ENCODE measurements at regions not wholly inside any gene's neighbourhood (a gene's known extent, or its start where the extent isn't known, plus 50 kb on each side); places are given as distances from the start of the nearest gene placed in this dataset.
A peak's percentile ranks its signal among the peaks of the same experiment; 100 is the strongest.
"Not testable (repeated sequence)": the region's sequence is repeated elsewhere in the genome, so short reads cannot be mapped to it uniquely, and the experiment has no call there.

DNA sequence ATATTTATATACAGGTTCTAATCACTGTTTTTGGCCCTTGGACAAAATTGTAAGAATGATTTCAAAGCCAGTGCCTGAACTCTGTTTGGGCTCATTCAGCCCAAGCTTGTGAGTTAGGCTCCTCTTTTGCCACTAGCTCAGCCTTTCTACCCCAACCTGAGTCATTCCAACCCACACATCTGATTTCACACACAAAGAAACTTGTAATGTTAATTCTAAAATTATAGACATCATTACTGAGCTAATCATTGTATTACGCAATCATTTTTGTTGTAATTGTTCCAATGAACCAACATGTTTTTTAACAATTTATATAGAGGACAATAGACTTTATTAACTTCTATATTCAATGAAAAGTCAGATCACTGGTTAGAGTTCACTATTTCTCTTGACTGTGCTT is 441.1 kb downstream of the ETNK1 start:
- DNase-seq (ENCODE audit: low spot score) = no peak

GRCh38 chr12:23083267-23083666 is 458.3 kb downstream of the ETNK1 start:
- DNase-seq (ENCODE audit: low spot score) = no peak

- DNase-seq (ENCODE audit: low spot score) = peak; percentile 51
These were observed 459.4 kb downstream of the ETNK1 start for GRCh38 chr12:23084236-23084995.

- DNase-seq (ENCODE audit: low spot score) = no peak
These were observed 463.6 kb downstream of the ETNK1 start for GRCh38 chr12:23088594-23088993.

- no peak for DNase-seq (ENCODE audit: low spot score)
These were observed 468.5 kb downstream of the ETNK1 start for GRCh38 chr12:23093488-23093887.

- DNase-seq (ENCODE audit: low spot score) = no peak
These were observed 471.4 kb downstream of the ETNK1 start for GRCh38 chr12:23096321-23096720.

GRCh38 chr12:23098110-23098509 is 473.1 kb downstream of the ETNK1 start:
- no peak for DNase-seq (ENCODE audit: low spot score)

DNA sequence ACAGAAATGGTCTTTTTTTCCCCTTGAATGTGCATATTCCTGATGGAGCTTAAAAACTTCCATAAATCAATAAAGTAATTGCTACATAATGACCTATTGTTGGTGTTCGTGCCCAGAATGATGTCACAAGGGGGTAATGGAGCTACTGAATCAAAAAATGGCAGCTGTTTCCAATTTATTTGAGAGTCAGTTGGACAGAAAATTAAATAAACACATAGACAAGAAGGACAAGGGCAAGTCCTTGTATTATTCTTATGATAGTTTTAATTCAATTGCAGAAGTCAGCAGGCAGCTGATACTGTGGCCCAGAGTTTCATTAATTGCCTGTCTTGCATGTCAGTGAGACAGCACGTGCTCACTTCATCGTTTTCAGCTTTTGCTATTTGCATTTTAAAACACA is 473.5 kb downstream of the ETNK1 start:
- peak; percentile 77 for DNase-seq (ENCODE audit: low spot score)

GRCh38 chr12:23099104-23099503 is 474.1 kb downstream of the ETNK1 start:
- DNase-seq (ENCODE audit: low spot score) = no peak

DNA sequence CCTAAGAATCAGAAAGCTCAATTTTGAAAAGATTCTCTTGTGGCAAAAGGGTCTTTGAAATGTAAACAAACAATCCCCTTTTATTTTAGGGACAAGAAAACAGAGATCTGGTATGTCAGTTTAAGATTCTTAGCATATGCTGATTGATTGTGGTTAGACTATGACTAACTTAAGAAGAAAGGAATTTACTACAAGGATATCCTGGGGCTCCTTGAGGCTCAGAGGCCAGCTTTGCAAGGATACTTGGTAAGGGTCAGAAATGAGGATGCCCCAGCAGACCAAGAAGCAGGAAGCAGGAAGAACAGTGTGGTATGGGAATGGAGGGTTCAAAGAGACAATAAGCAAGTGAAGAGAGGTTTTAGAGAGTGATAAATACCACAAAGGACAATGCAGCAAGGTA is 474.6 kb downstream of the ETNK1 start:
- DNase-seq (ENCODE audit: low spot score) = no peak

DNA sequence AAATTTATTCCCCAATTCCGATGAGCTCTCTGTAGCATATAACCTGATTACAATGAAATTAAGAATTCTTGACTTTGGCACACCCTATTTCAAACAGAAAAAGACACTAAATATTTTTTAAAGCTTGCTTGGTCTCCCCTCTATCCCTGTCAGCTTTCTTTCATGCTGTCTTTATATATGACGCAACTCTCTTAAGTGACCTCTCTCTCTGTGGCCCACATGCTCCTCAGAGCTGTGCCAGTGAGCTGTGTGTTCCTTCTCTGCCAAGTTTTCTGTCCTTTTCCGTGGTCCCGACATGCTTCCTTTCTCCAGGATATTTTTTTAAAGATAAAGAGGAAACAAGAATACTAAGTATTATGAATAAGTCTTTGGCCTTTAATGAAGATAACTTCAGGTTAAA is 484.0 kb downstream of the ETNK1 start:
- DNase-seq (ENCODE audit: low spot score) = no peak

DNA sequence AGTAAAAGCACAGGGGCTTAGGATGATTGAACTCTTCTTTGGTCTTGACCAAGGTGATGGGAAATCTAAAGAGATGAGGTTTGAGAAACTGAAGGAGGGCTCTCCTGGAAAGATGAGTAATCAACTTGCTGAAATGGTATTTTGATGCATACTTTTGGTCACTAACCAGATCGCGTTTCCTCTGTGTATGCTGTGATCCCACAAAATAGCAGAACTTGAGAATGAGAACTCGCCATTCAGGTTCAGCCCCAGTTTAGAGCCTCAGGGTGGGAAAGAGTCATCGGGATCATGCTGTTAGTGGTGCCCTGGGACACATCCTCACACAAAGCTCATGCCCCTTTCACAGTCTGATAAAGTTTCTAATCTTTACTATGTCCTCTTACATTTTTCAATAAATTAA is 488.8 kb downstream of the ETNK1 start:
- DNase-seq (ENCODE audit: low spot score) = no peak

- DNase-seq (ENCODE audit: low spot score) = no peak
These were observed 491.0 kb downstream of the ETNK1 start for GRCh38 chr12:23115984-23116383.

GRCh38 chr12:23126794-23127193 is 501.8 kb downstream of the ETNK1 start:
- no peak for DNase-seq (ENCODE audit: low spot score)

- DNase-seq (ENCODE audit: low spot score) = no peak
These were observed 502.7 kb downstream of the ETNK1 start for GRCh38 chr12:23127701-23128100.

DNA sequence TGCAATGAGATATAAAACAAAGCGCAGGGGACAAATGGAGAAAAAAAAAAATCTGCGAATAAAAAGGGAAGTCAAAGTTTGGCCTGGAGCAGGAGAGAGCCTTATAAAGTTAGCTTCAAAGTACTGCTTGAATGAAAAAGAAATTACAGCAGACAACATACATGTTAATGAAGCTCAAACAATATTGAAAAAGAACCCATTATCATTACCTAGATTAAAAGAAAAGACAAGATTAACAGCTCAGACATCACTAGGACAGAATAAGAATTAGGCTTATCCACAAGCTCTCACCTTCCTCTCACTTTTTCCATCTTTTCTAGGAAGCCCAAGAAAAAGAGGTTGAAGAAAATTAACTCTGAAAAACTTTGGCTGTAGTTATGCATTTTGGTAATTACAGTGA is 503.5 kb downstream of the ETNK1 start:
- DNase-seq (ENCODE audit: low spot score) = no peak

GRCh38 chr12:23132357-23132756 is 507.4 kb downstream of the ETNK1 start:
- DNase-seq (ENCODE audit: low spot score) = no peak

GRCh38 chr12:23133471-23133870 is 508.5 kb downstream of the ETNK1 start:
- no peak for DNase-seq (ENCODE audit: low spot score)

DNA sequence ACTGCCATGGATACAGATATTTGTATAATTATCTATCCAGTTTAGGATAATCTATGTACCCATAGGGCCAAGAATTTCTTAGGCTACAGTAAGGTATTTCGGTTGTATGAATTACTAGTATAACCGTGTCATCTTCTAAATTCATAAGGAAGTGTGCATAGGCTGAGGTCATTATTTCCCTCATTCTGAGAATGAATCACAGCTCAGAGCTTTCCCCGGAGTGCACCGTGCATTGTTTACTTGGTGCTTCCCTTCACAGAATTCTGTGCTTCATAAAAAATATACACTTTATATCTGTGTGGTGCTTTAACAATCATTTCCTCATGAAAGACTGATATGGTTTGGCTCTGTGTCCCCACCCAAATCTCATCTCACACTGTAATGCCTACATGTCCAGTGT is 514.1 kb downstream of the ETNK1 start:
- DNase-seq (ENCODE audit: low spot score) = no peak

- no peak for DNase-seq (ENCODE audit: low spot score)
These were observed 515.7 kb downstream of the ETNK1 start for GRCh38 chr12:23140710-23141109.

- DNase-seq (ENCODE audit: low spot score) = no peak
These were observed 516.4 kb downstream of the ETNK1 start for GRCh38 chr12:23141335-23141734.

- DNase-seq (ENCODE audit: low spot score) = not testable (repeated sequence)
These were observed 521.1 kb downstream of the ETNK1 start for GRCh38 chr12:23146070-23146469.

GRCh38 chr12:23168459-23168858 is 543.5 kb downstream of the ETNK1 start:
- DNase-seq (ENCODE audit: low spot score) = no peak

All from SK-N-DZ (cell line).